Upper lobe of left lung (tissue), 4 donors: ENCODE measurements at regions not wholly inside any gene's neighbourhood (a gene's known extent, or its start where the extent isn't known, plus 50 kb on each side); places are given as distances from the start of the nearest gene placed in this dataset.

Experiments
- CTCF ChIP-seq, 6 experiments: fragments of 450-650 bp in 4 of 6; fragments of 200-600 bp in 2 of 6; sonication (generic) in 2 of 6; IDR thresholded peaks; one replicate each; pipeline ENCODE4 v1.5.1; 2016 to 2019; ENCODE audit warnings: antibody characterized with exemption in 6 of 6
- EP300 ChIP-seq, 4 donors: sonication (generic); formaldehyde crosslinking; IDR thresholded peaks; one replicate each; pipeline ENCODE4 v1.5.1; 2017; ENCODE audit warnings: antibody characterized with exemption in 4 of 4, control low read depth in 2 of 4
- POLR2A ChIP-seq, 4 donors: fragments of 450-650 bp; IDR thresholded peaks; one replicate each; pipeline ENCODE4 v1.5.1; 2016 to 2017; ENCODE audit warnings: antibody characterized with exemption in 4 of 4, mild to moderate bottlenecking in 2 of 4
- POLR2AphosphoS5 ChIP-seq, 2 donors: sonication (generic); formaldehyde crosslinking; IDR thresholded peaks; one replicate each; pipeline ENCODE4 v1.5.1; 2017; ENCODE audit warnings: antibody characterized with exemption in 2 of 2

GRCh38 chr14:38755036-38755435, 348.0 kb downstream of the SEC23A start:
- TF ChIP-seq CTCF (IDR thresholded peaks at IDR 0.05) (no peak), POLR2A (IDR thresholded peaks at IDR 0.05) (no peak), POLR2AphosphoS5 (IDR thresholded peaks at IDR 0.05) (no peak), EP300 (IDR thresholded peaks at IDR 0.05) (no peak)
